Endothelial cell of umbilical vein (primary cell): ENCODE measurements at regions not wholly inside any gene's neighbourhood (a gene's known extent, or its start where the extent isn't known, plus 50 kb on each side); places are given as distances from the start of the nearest gene placed in this dataset.

Experiments
- POLR2A ChIP-seq: IDR thresholded peaks from 2 replicates; pipeline ENCODE4 v1.6.1; 2012; ENCODE audit warnings: low read depth, mild to moderate bottlenecking, control low read depth, low read length
- TF ChIP-seq, protein P1 (sequence below), 2 donors: IDR thresholded peaks; 1 replicate in 1 of 2; 2 replicates in 1 of 2; pipeline ENCODE4 v1.5.1; 2011; ENCODE audit warnings: low read length in 2 of 2, mild to moderate bottlenecking in 2 of 2, moderate library complexity in 2 of 2, control low read depth in 1 of 2, inconsistent platforms in 1 of 2, low read depth in 1 of 2; ENCODE audit not compliant: insufficient read depth in 1 of 2; ENCODE audit errors: extremely low read depth in 1 of 2

DNA sequence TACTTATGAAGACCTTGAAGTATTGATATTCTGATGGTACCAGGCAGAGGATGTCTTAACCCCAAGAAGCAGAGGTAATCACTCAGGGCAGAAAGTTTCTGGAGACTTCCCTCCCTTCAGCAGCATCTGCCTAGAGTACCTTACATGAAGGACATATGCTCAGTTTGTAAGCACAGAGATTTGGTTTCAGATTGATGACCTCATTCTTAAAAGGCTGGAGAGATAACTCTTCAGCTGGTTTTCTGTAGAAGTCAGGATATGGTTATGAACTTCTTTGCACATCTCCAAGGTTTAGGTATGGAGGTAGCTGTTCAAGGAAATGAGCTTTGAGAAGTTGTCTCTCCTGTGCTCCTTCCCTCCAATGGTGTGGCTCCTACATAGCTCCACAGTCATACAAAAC, 148.7 kb downstream of the HHIPL2 start:
- TF ChIP-seq, protein P1, sequence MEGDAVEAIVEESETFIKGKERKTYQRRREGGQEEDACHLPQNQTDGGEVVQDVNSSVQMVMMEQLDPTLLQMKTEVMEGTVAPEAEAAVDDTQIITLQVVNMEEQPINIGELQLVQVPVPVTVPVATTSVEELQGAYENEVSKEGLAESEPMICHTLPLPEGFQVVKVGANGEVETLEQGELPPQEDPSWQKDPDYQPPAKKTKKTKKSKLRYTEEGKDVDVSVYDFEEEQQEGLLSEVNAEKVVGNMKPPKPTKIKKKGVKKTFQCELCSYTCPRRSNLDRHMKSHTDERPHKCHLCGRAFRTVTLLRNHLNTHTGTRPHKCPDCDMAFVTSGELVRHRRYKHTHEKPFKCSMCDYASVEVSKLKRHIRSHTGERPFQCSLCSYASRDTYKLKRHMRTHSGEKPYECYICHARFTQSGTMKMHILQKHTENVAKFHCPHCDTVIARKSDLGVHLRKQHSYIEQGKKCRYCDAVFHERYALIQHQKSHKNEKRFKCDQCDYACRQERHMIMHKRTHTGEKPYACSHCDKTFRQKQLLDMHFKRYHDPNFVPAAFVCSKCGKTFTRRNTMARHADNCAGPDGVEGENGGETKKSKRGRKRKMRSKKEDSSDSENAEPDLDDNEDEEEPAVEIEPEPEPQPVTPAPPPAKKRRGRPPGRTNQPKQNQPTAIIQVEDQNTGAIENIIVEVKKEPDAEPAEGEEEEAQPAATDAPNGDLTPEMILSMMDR (IDR thresholded peaks at IDR 0.05; ENCODE audit: extremely low read depth in 1 of 2, insufficient read depth in 1 of 2, low read depth in 1 of 2, low read length in 2 of 2) = no peak
- TF ChIP-seq POLR2A = no peak
